ENCODE measurements at regions not wholly inside any gene's neighbourhood (a gene's known extent, or its start where the extent isn't known, plus 50 kb on each side); places are given as distances from the start of the nearest gene placed in this dataset.
"Not testable (repeated sequence)": the region's sequence is repeated elsewhere in the genome, so short reads cannot be mapped to it uniquely, and the experiment has no call there.

GRCh38 chr5:27451377-27451776 is 413.0 kb upstream of the CDH9 start:
- Histone ChIP-seq H4K20me1 (ENCODE audit: control insufficient read depth, insufficient read depth, low read depth, low read length) (no peaks in the 10 kb centered on the region), H3K9me2 (replicated peaks; ENCODE audit: control insufficient read depth, low read length) (no peaks in the 10 kb centered on the region), H3K4me2 (ENCODE audit: low read length) (no peak overlapping the region), H3K4me3 (ENCODE audit: low read length) (no peak overlapping the region), H3K4me1 (ENCODE audit: control insufficient read depth, low read length) (no peaks in the 10 kb centered on the region), H3K9me3 (ENCODE audit: control insufficient read depth, insufficient read depth, low read length) (no peaks in the 10 kb centered on the region), H3K79me2 (ENCODE audit: control insufficient read depth, low read length) (no peaks in the 10 kb centered on the region), H3K27me3 (ENCODE audit: control insufficient read depth, low read length) (no peaks in the 10 kb centered on the region), H3F3A (ENCODE audit: control insufficient read depth, insufficient read depth) (no peaks in the 10 kb centered on the region), H3K27ac (ENCODE audit: low read depth, low read length) (no peak overlapping the region), H3K36me3 (ENCODE audit: control insufficient read depth, low read length) (no peaks in the 10 kb centered on the region)
- TF ChIP-seq EZH2phosphoT487 (IDR thresholded peaks at IDR 0.05; ENCODE audit: borderline replicate concordance, low read length) (no peak), CTCF (IDR thresholded peaks at IDR 0.05; ENCODE audit: low read depth, low read length, poor library complexity, severe bottlenecking) (no peak)

GRCh38 chr5:27450607-27451006 is 412.2 kb upstream of the CDH9 start:
- TF ChIP-seq EZH2phosphoT487 (IDR thresholded peaks at IDR 0.05; ENCODE audit: borderline replicate concordance, low read length) (no peak), CTCF (IDR thresholded peaks at IDR 0.05; ENCODE audit: low read depth, low read length, poor library complexity, severe bottlenecking) (no peak)
- Histone ChIP-seq H3K9me3 (ENCODE audit: control insufficient read depth, insufficient read depth, low read length) (no peaks in the 10 kb centered on the region), H3F3A (ENCODE audit: control insufficient read depth, insufficient read depth) (no peaks in the 10 kb centered on the region), H3K27me3 (ENCODE audit: control insufficient read depth, low read length) (no peaks in the 10 kb centered on the region), H3K4me3 (ENCODE audit: low read length) (no peak overlapping the region), H3K27ac (ENCODE audit: low read depth, low read length) (no peak overlapping the region), H3K4me2 (ENCODE audit: low read length) (no peak overlapping the region), H3K4me1 (ENCODE audit: control insufficient read depth, low read length) (no peaks in the 10 kb centered on the region), H3K79me2 (ENCODE audit: control insufficient read depth, low read length) (no peaks in the 10 kb centered on the region), H4K20me1 (ENCODE audit: control insufficient read depth, insufficient read depth, low read depth, low read length) (no peaks in the 10 kb centered on the region), H3K36me3 (ENCODE audit: control insufficient read depth, low read length) (no peaks in the 10 kb centered on the region), H3K9me2 (replicated peaks; ENCODE audit: control insufficient read depth, low read length) (no peaks in the 10 kb centered on the region)

GRCh38 chr5:27439383-27439782 is 401.0 kb upstream of the CDH9 start:
- H3K4me1 ChIP-seq (ENCODE audit: control insufficient read depth, low read length); H3K4me3 ChIP-seq (ENCODE audit: low read length); H4K20me1 ChIP-seq (ENCODE audit: control insufficient read depth, insufficient read depth, low read depth, low read length); H3K9me2 ChIP-seq (replicated peaks; ENCODE audit: control insufficient read depth, low read length); H3K36me3 ChIP-seq (ENCODE audit: control insufficient read depth, low read length); H3F3A ChIP-seq (ENCODE audit: control insufficient read depth, insufficient read depth); H3K4me2 ChIP-seq (ENCODE audit: low read length); H3K79me2 ChIP-seq (ENCODE audit: control insufficient read depth, low read length); H3K27me3 ChIP-seq (ENCODE audit: control insufficient read depth, low read length); H3K27ac ChIP-seq (ENCODE audit: low read depth, low read length); H3K9me3 ChIP-seq (ENCODE audit: control insufficient read depth, insufficient read depth, low read length): not testable (repeated sequence)

GRCh38 chr5:27437594-27438200 is 399.3 kb upstream of the CDH9 start:
- Histone ChIP-seq H3K27ac (ENCODE audit: low read depth, low read length) (no peak overlapping the region), H3K27me3 (ENCODE audit: control insufficient read depth, low read length) (no peaks in the 10 kb centered on the region), H3K9me2 (replicated peaks; ENCODE audit: control insufficient read depth, low read length) (no peaks in the 10 kb centered on the region), H4K20me1 (ENCODE audit: control insufficient read depth, insufficient read depth, low read depth, low read length) (no peaks in the 10 kb centered on the region), H3K36me3 (ENCODE audit: control insufficient read depth, low read length) (no peaks in the 10 kb centered on the region), H3K4me3 (ENCODE audit: low read length) (no peak overlapping the region), H3K4me2 (ENCODE audit: low read length) (no peak overlapping the region), H3F3A (ENCODE audit: control insufficient read depth, insufficient read depth) (no peaks in the 10 kb centered on the region), H3K9me3 (ENCODE audit: control insufficient read depth, insufficient read depth, low read length) (no peaks in the 10 kb centered on the region), H3K4me1 (ENCODE audit: control insufficient read depth, low read length) (no peaks in the 10 kb centered on the region), H3K79me2 (ENCODE audit: control insufficient read depth, low read length) (no peaks in the 10 kb centered on the region)
- TF ChIP-seq CTCF (IDR thresholded peaks at IDR 0.05; ENCODE audit: low read depth, low read length, poor library complexity, severe bottlenecking) (no peak), EZH2phosphoT487 (IDR thresholded peaks at IDR 0.05; ENCODE audit: borderline replicate concordance, low read length) (no peak)
